ENCODE measurements at regions not wholly inside any gene's neighbourhood (a gene's known extent, or its start where the extent isn't known, plus 50 kb on each side); places are given as distances from the start of the nearest gene placed in this dataset.

DNA sequence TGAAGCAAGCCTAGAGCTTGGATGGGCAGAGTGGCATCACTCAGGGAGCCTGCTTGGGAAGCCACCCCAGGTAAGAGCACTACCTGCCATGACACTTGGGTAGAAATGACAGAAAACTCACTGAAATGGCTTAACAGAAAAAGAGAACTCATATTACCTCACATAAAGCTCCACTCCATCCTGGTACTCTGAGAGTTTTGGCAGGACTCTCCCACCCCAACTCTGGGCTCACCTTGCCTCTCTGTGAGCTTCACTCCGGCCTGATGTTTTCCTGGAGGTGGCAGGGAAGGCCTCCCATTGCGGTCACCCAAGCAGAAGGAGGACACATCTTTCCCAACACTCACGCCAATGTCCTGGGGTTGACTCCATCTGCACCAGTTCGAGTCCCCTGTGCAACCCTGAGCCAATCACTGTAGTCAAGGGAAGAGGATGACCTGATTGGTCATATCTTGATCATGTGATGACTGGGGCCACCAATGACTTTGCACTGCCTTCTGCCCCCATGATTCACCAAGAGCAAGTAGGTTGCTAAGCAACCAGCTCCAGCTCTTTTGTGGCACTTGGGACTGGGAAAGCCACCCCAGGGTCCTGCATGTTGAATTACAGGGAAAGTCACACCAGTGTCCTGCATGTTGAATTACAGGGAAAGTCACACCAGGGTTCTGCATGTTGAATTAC lies 446.1 kb upstream of the SULF2 start:
- no peak overlapping the region for H3K27ac Mint-ChIP-seq (ENCODE audit: low read depth, unreplicated experiment)
- CTCF ChIA-PET = interaction anchor here (0.7 kb wide), 2 partner anchors 42 to 61 kb away, joined by 5 to 6 read pairs; no protein-coding TSS in a partner anchor
- H3K27me3 Mint-ChIP-seq (ENCODE audit: insufficient read depth, unreplicated experiment) = no peaks in the 10 kb centered on the region
- TF ChIP-seq, protein P1, sequence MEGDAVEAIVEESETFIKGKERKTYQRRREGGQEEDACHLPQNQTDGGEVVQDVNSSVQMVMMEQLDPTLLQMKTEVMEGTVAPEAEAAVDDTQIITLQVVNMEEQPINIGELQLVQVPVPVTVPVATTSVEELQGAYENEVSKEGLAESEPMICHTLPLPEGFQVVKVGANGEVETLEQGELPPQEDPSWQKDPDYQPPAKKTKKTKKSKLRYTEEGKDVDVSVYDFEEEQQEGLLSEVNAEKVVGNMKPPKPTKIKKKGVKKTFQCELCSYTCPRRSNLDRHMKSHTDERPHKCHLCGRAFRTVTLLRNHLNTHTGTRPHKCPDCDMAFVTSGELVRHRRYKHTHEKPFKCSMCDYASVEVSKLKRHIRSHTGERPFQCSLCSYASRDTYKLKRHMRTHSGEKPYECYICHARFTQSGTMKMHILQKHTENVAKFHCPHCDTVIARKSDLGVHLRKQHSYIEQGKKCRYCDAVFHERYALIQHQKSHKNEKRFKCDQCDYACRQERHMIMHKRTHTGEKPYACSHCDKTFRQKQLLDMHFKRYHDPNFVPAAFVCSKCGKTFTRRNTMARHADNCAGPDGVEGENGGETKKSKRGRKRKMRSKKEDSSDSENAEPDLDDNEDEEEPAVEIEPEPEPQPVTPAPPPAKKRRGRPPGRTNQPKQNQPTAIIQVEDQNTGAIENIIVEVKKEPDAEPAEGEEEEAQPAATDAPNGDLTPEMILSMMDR (IDR thresholded peaks at IDR 0.05; ENCODE audit: unreplicated experiment) = no peak
- intact Hi-C loops (cut with micrococcal nuclease) = no loop called here
- peaks cover 1% of the 10 kb centered on the region for H3K36me3 Mint-ChIP-seq (ENCODE audit: insufficient read depth, unreplicated experiment)
- H3K4me1 Mint-ChIP-seq (ENCODE audit: insufficient read depth, unreplicated experiment) = no peaks in the 10 kb centered on the region
- peaks cover 14% of the 10 kb centered on the region for H3K9me3 Mint-ChIP-seq (ENCODE audit: unreplicated experiment)
- POLR2A ChIA-PET = no interaction called here
- BruUV-seq (replicated peaks) = no TSS peak
- no peak for DNase-seq (ENCODE audit: unreplicated experiment)
- no peak overlapping the region for H3K4me3 Mint-ChIP-seq (ENCODE audit: unreplicated experiment)

DNA sequence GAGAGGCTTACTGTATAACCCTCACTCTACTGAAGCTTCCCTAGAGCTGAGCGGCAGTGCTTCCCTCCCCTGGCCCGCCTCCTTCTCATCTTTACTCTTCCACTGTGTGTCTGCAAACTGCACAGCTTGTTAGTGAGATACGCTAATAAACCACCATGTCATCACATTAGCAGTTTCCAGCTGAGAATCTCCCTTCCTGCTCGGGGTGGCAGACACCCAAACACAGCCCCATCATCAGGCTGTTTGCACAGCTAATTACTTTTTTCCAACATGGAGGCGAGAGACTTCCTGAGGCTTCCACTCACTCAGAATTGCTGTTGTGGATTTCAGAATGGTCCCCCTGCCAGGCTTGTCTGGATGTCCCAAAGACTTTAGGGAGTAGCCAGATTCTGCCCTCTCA lies 444.9 kb upstream of the SULF2 start:
- no peak overlapping the region for H3K27ac Mint-ChIP-seq (ENCODE audit: low read depth, unreplicated experiment)
- intact Hi-C loops (cut with micrococcal nuclease) = no loop called here
- TF ChIP-seq, protein P1 (IDR thresholded peaks at IDR 0.05; ENCODE audit: unreplicated experiment) = no peak
- CTCF ChIA-PET = interaction anchor here (0.7 to 1.3 kb wide), 2 partner anchors 105 to 175 kb away, joined by 3 to 6 read pairs; no protein-coding TSS in a partner anchor
- no peak overlapping the region for H3K4me3 Mint-ChIP-seq (ENCODE audit: unreplicated experiment)
- peaks cover 14% of the 10 kb centered on the region for H3K9me3 Mint-ChIP-seq (ENCODE audit: unreplicated experiment)
- peaks cover 4% of the 10 kb centered on the region for H3K36me3 Mint-ChIP-seq (ENCODE audit: insufficient read depth, unreplicated experiment)
- H3K4me1 Mint-ChIP-seq (ENCODE audit: insufficient read depth, unreplicated experiment) = no peaks in the 10 kb centered on the region
- DNase-seq (ENCODE audit: unreplicated experiment) = no peak
- H3K27me3 Mint-ChIP-seq (ENCODE audit: insufficient read depth, unreplicated experiment) = no peaks in the 10 kb centered on the region
- BruUV-seq (replicated peaks) = no TSS peak
- POLR2A ChIA-PET = no interaction called here

DNA sequence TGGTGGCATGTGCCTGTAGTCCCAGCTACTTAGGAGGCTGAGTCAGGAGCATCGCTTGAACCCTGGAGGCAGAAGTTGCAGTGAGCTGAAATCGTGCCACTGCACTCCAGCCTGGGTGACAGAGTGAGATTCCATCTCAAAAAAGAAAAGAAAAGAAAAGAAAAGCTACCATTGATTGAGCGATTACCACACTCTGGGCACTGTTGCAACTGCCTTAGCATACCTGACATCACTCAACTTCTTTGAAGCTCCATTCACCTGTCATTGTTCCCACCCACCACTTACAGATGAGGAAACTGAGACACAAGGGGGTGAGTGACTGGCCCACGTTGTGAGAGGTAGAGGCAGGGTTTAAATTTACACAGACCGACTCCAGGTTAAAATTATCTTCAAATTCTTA lies 442.1 kb upstream of the SULF2 start:
- no peaks in the 10 kb centered on the region for H3K27me3 Mint-ChIP-seq (ENCODE audit: insufficient read depth, unreplicated experiment)
- peaks cover 4% of the 10 kb centered on the region for H3K36me3 Mint-ChIP-seq (ENCODE audit: insufficient read depth, unreplicated experiment)
- no TSS peak for BruUV-seq (replicated peaks)
- intact Hi-C loops (cut with micrococcal nuclease) = no loop called here
- H3K4me1 Mint-ChIP-seq (ENCODE audit: insufficient read depth, unreplicated experiment) = no peaks in the 10 kb centered on the region
- H3K4me3 Mint-ChIP-seq (ENCODE audit: unreplicated experiment) = no peak overlapping the region
- POLR2A ChIA-PET = no interaction called here
- H3K9me3 Mint-ChIP-seq (ENCODE audit: unreplicated experiment) = peaks cover 7% of the 10 kb centered on the region
- TF ChIP-seq, protein P1 (IDR thresholded peaks at IDR 0.05; ENCODE audit: unreplicated experiment) = no peak
- DNase-seq (ENCODE audit: unreplicated experiment) = no peak
- CTCF ChIA-PET = interaction anchor here (0.6 to 0.9 kb wide), 4 partner anchors 14 to 1031 kb away, joined by 3 to 6 read pairs (median 3); no protein-coding TSS in a partner anchor
- no peak overlapping the region for H3K27ac Mint-ChIP-seq (ENCODE audit: low read depth, unreplicated experiment)

DNA sequence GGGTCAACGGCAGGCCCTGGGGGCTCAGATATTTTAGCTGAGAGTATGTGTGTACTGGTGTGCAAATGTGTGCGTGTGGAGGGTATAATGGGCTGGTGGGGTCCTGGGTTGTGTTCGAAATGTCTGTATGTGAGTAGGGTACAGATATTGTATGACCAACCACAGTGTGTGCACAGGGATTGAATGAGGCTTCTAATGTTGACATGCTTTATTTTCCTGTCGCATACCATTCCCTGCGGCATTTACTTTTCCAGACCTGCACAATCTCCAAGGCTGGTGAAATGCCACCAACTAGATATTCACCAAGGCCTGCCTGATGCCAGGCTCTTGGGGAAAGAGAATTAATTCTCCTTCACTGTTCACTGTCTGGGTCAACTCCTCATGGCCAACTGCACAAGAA lies 441.4 kb upstream of the SULF2 start:
- Mint-ChIP-seq H3K27ac (ENCODE audit: low read depth, unreplicated experiment) (no peak overlapping the region), H3K27me3 (ENCODE audit: insufficient read depth, unreplicated experiment) (no peaks in the 10 kb centered on the region), H3K4me3 (ENCODE audit: unreplicated experiment) (no peak overlapping the region), H3K4me1 (ENCODE audit: insufficient read depth, unreplicated experiment) (no peaks in the 10 kb centered on the region), H3K36me3 (ENCODE audit: insufficient read depth, unreplicated experiment) (peaks cover 4% of the 10 kb centered on the region), H3K9me3 (ENCODE audit: unreplicated experiment) (peaks cover 7% of the 10 kb centered on the region)
- ChIA-PET CTCF (interaction anchor here (0.7 to 0.8 kb wide), 2 partner anchors 14 to 279 kb away, joined by 3 read pairs; no protein-coding TSS in a partner anchor), POLR2A (interaction anchor here (0.6 kb wide), 2 partner anchors 10 to 48 kb away, joined by 3 read pairs; no protein-coding TSS in a partner anchor)
- no peak for DNase-seq (ENCODE audit: unreplicated experiment)
- TF ChIP-seq, protein P1 (IDR thresholded peaks at IDR 0.05; ENCODE audit: unreplicated experiment) = no peak
- intact Hi-C loops (cut with micrococcal nuclease) = no loop called here
- no TSS peak for BruUV-seq (replicated peaks)

Data from MCF 10A (cell line).